WERI-Rb-1 (cell line): ENCODE measurements at regions not wholly inside any gene's neighbourhood (a gene's known extent, or its start where the extent isn't known, plus 50 kb on each side); places are given as distances from the start of the nearest gene placed in this dataset.

Experiments
- DNase-seq: peaks from one replicate; pipeline ENCODE4 v3.0.0-alpha.2; 2020
- H3K27ac ChIP-seq: fragments of 250-450 bp; sonication (Bioruptor Pico); 2 replicates; pipeline ENCODE4 v1.5.1; 2020; ENCODE audit warnings: mild to moderate bottlenecking, moderate library complexity
- H3K27me3 ChIP-seq: fragments of 250-450 bp; sonication (Bioruptor Pico); 2 replicates; pipeline ENCODE4 v1.5.1; 2021; ENCODE audit warnings: mild to moderate bottlenecking, low read depth, moderate library complexity; ENCODE audit not compliant: insufficient read depth, severe bottlenecking
- H3K36me3 ChIP-seq: fragments of 250-450 bp; sonication (Bioruptor Pico); 2 replicates; pipeline ENCODE4 v1.5.1; 2020; ENCODE audit warnings: mild to moderate bottlenecking, moderate library complexity
- H3K4me3 ChIP-seq: 2 replicates; pipeline ENCODE4 v1.5.1; 2011; ENCODE audit warnings: low read depth, mild to moderate bottlenecking, control low read depth, low read length
- H3K9me3 ChIP-seq: fragments of 250-450 bp; sonication (Bioruptor Pico); 2 replicates; pipeline ENCODE4 v1.5.1; 2021; ENCODE audit warnings: mild to moderate bottlenecking, moderate library complexity; ENCODE audit not compliant: severe bottlenecking
- TF ChIP-seq, protein P1 (sequence below): IDR thresholded peaks from 2 replicates; pipeline ENCODE4 v1.5.1; 2011; ENCODE audit warnings: low read depth, mild to moderate bottlenecking, control low read depth, inconsistent platforms, low read length

DNA sequence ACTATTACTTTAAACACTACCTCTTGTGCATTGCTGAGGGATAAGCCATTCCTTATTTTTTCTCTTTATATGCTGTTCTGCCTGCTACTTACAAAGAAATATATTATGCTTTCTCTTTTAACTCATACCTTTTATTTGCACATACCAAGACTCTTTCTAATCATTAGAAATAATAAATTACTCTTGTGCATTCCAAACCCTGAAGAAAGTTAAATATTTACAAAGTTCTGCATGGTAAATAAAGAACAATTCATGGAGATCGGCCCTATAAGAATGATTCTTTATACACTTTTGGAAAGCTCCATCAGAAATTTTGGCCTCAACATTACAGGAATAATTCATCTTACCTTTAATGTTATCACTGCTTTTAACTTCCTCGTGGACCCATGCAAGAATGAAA, 86.7 kb upstream of the PALMD start:
- DNase-seq = no peak
- H3K9me3 ChIP-seq = no peaks in the 10 kb centered on the region
- H3K27ac ChIP-seq = no peak overlapping the region
- no peaks in the 10 kb centered on the region for H3K36me3 ChIP-seq
- no peaks in the 10 kb centered on the region for H3K27me3 ChIP-seq
- H3K4me3 ChIP-seq = no peak overlapping the region
- TF ChIP-seq, protein P1, sequence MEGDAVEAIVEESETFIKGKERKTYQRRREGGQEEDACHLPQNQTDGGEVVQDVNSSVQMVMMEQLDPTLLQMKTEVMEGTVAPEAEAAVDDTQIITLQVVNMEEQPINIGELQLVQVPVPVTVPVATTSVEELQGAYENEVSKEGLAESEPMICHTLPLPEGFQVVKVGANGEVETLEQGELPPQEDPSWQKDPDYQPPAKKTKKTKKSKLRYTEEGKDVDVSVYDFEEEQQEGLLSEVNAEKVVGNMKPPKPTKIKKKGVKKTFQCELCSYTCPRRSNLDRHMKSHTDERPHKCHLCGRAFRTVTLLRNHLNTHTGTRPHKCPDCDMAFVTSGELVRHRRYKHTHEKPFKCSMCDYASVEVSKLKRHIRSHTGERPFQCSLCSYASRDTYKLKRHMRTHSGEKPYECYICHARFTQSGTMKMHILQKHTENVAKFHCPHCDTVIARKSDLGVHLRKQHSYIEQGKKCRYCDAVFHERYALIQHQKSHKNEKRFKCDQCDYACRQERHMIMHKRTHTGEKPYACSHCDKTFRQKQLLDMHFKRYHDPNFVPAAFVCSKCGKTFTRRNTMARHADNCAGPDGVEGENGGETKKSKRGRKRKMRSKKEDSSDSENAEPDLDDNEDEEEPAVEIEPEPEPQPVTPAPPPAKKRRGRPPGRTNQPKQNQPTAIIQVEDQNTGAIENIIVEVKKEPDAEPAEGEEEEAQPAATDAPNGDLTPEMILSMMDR = no peak

DNA sequence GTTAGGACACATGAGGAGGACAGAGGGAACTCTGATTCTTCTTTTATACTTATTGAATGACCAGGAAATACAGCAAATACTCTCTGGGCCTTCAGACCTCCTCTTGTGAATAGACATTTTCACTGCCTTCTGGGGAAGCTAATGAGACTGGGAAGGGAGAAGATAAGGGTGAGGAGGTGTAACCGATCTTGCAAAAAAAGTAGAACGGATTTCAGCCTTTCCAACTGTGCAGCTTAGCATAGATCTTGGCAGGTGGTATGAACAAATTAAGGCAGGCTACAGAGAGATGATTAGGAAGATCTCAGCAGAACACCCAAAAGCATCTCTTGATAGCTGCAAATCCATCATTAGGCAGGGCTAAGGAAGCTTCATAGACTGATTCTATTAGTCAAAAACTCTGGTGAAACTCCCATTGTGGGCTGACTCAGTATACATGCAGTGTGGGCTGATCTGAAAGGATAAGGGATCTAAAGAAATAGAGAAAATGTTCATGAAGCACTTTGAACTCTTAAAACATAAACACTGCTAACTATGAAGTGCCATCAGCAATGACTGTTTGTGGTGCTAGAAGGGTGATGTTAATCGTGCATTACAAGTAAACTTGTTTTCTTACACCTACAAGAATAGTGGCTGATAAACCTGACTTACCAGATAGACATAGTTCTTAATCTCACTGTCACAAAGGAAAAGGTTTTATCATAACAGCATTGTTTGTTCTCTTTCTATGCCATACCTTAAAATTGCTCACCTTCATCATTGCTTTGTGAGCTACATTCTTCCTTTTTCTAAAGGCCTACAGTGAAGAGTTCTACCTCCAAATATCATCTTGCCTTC, 85.5 kb upstream of the PALMD start:
- no peaks in the 10 kb centered on the region for H3K9me3 ChIP-seq
- H3K27ac ChIP-seq = no peak overlapping the region
- H3K27me3 ChIP-seq = no peaks in the 10 kb centered on the region
- no peak overlapping the region for H3K4me3 ChIP-seq
- H3K36me3 ChIP-seq = no peaks in the 10 kb centered on the region
- no peak for DNase-seq
- TF ChIP-seq, protein P1 = no peak

DNA sequence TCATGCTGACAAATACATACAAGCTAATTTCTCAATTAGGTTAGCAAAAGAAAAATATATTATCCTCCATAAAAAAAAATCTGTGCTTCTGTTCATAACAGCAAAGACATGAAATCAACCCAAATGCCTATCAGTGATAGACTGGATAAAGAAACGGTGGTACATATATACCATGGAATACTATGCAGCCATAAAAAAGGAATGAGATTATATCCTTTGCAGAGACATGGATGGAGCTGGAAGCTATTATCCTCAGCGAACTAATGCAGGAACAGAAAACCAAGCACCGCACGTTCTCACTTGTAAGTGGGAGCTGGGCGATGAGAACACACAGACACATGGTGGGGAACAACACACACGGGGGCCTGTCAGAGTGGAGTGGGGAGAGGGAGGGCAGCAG, 84.0 kb upstream of the PALMD start:
- Histone ChIP-seq H3K36me3 (no peaks in the 10 kb centered on the region), H3K9me3 (no peaks in the 10 kb centered on the region), H3K27me3 (no peaks in the 10 kb centered on the region), H3K4me3 (no peak overlapping the region), H3K27ac (no peak overlapping the region)
- no peak for DNase-seq
- TF ChIP-seq, protein P1 = no peak

DNA sequence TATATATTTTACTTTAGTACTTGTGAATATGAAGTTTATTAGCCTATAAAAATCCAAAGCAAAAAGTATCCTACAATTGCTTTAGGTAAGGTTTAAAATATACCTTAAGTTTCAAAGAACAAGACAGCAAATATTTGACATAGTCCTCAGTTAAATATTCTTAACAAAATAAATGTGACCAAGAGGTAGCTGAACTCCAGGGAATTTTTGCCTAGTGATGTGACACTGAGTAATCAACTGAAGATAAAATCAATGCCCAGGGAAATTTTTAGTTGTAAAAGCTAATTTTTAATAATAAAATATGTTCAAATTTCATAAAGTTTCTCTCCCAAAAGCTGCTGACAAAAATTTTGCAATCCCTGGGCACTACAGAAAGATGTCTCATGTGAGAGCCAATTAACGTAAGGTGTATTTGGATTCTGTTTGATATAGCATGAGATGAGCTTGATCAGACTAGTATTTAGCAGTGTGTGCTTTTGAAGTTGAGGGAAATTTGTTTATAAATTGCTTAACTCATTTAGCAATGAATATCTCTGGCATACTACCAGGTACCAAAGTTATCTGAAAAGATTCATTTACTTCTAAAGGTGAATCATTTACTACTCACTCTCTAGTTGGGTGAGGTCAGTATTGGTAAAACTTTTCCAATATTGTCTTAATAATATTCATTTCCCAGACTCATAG, 80.2 kb upstream of the PALMD start:
- no peak for DNase-seq
- H3K27me3 ChIP-seq = no peaks in the 10 kb centered on the region
- no peaks in the 10 kb centered on the region for H3K36me3 ChIP-seq
- H3K4me3 ChIP-seq = no peak overlapping the region
- no peak overlapping the region for H3K27ac ChIP-seq
- TF ChIP-seq, protein P1 = no peak
- H3K9me3 ChIP-seq = no peaks in the 10 kb centered on the region

DNA sequence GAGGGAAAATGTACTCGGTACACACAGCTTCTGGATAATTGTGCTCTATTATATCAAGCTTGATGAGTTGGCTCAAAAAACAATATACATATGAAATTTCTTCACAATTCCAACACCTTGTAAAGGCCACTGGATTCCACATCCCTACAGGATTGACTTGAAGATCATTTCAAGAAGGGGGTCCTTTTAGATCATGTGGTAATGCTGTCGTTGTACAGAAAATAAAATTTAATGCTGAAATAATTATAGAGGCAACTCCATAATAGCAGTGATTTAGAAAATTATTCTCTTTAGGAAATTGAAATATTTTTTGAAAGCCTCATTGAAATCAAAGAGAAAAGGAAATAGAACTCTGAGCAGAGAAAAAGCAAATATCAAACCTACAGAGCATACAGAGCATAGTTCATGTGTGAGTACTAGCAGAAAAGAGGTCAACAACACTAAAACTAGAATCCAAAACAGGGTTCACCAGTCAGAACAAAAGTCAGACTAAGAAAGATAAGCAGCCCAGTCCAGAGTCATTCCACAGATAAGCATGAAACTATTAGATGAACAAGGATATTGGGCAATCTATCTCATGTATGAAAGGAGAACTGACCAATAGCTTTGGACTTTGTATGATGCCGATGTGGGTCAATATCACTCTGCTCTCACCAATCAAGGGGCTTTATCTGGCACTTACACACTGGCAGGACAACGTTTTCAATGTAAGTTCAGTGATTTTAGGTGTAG, 79.5 kb upstream of the PALMD start:
- Histone ChIP-seq H3K27me3 (no peaks in the 10 kb centered on the region), H3K9me3 (no peaks in the 10 kb centered on the region), H3K4me3 (no peak overlapping the region), H3K27ac (no peak overlapping the region), H3K36me3 (no peaks in the 10 kb centered on the region)
- no peak for DNase-seq
- TF ChIP-seq, protein P1 = no peak
